ENCODE measurements at regions not wholly inside any gene's neighbourhood (a gene's known extent, or its start where the extent isn't known, plus 50 kb on each side); places are given as distances from the start of the nearest gene placed in this dataset.

- Histone ChIP-seq H3K9me3 (ENCODE audit: control insufficient read depth in 2 of 2, insufficient read depth in 1 of 2, low read depth in 1 of 2, low read length in 1 of 2) (no peaks in the 10 kb centered on the region), H3K27ac (ENCODE audit: low read depth in 2 of 2, low read length in 1 of 2) (no peak overlapping the region), H3K27me3 (ENCODE audit: control insufficient read depth in 1 of 2, insufficient read depth in 2 of 2, low read length in 2 of 2) (no peaks in the 10 kb centered on the region), H3K4me1 (ENCODE audit: control insufficient read depth in 2 of 2, insufficient read depth in 2 of 2, low read length in 1 of 2) (no peaks in the 10 kb centered on the region), H3K36me3 (ENCODE audit: control insufficient read depth in 2 of 2, insufficient read depth in 2 of 2, low read length in 1 of 2) (no peaks in the 10 kb centered on the region), H3K4me3 (ENCODE audit: low read depth in 1 of 2, low read length in 2 of 2) (no peak overlapping the region)
- WGBS, 2 donors = 67% methylated on average over 1 of the region's 1 CpG
These were observed 250.5 kb upstream of the ATP2B1 start for GRCh38 chr12:89959179-89959578.

DNA sequence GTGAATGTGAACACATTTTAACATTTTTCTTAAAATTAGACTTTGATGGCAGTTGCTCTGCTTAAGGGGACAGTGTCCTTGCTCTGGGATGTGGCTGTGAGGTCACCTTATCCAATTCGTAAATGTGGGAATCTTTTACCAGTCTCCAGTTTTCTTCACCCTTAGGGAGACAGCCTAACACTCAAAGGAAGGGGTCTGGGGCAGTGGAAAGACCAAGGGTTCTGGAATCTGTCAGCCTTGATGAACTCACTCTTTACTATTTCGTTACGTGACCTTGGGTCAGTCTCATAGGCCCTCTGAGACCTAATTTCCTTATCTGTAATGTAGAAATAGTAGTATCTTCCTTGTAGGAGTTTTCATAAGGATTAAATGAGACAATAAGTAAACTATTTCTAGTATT is 245.6 kb upstream of the ATP2B1 start:
- no peak overlapping the region for H3K4me3 ChIP-seq (ENCODE audit: low read depth in 1 of 2, low read length in 2 of 2)
- no peaks in the 10 kb centered on the region for H3K4me1 ChIP-seq (ENCODE audit: control insufficient read depth in 2 of 2, insufficient read depth in 2 of 2, low read length in 1 of 2)
- 85 to 94% methylated on average over 3 of the region's 3 CpGs for WGBS, 2 donors
- H3K36me3 ChIP-seq (ENCODE audit: control insufficient read depth in 2 of 2, insufficient read depth in 2 of 2, low read length in 1 of 2) = no peaks in the 10 kb centered on the region
- H3K9me3 ChIP-seq (ENCODE audit: control insufficient read depth in 2 of 2, insufficient read depth in 1 of 2, low read depth in 1 of 2, low read length in 1 of 2) = no peaks in the 10 kb centered on the region
- no peaks in the 10 kb centered on the region for H3K27me3 ChIP-seq (ENCODE audit: control insufficient read depth in 1 of 2, insufficient read depth in 2 of 2, low read length in 2 of 2)
- no peak overlapping the region for H3K27ac ChIP-seq (ENCODE audit: low read depth in 2 of 2, low read length in 1 of 2)

- no peaks in the 10 kb centered on the region for H3K27me3 ChIP-seq (ENCODE audit: control insufficient read depth in 1 of 2, insufficient read depth in 2 of 2, low read length in 2 of 2)
- WGBS, 2 donors = 49 to 58% methylated on average over 2 of the region's 2 CpGs
- H3K4me3 ChIP-seq (ENCODE audit: low read depth in 1 of 2, low read length in 2 of 2) = no peak overlapping the region
- H3K36me3 ChIP-seq (ENCODE audit: control insufficient read depth in 2 of 2, insufficient read depth in 2 of 2, low read length in 1 of 2) = no peaks in the 10 kb centered on the region
- H3K27ac ChIP-seq (ENCODE audit: low read depth in 2 of 2, low read length in 1 of 2) = no peak overlapping the region
- H3K9me3 ChIP-seq (ENCODE audit: control insufficient read depth in 2 of 2, insufficient read depth in 1 of 2, low read depth in 1 of 2, low read length in 1 of 2) = no peaks in the 10 kb centered on the region
- no peaks in the 10 kb centered on the region for H3K4me1 ChIP-seq (ENCODE audit: control insufficient read depth in 2 of 2, insufficient read depth in 2 of 2, low read length in 1 of 2)
These were observed 243.0 kb upstream of the ATP2B1 start for GRCh38 chr12:89951694-89952060.

GRCh38 chr12:89951050-89951693 is 242.5 kb upstream of the ATP2B1 start:
- WGBS, 2 donors = 40 to 46% methylated on average over 2 of the region's 2 CpGs

GRCh38 chr12:89950421-89950820 is 241.8 kb upstream of the ATP2B1 start:
- Histone ChIP-seq H3K4me3 (ENCODE audit: low read depth in 1 of 2, low read length in 2 of 2) (no peak overlapping the region), H3K9me3 (ENCODE audit: control insufficient read depth in 2 of 2, insufficient read depth in 1 of 2, low read depth in 1 of 2, low read length in 1 of 2) (no peaks in the 10 kb centered on the region), H3K27ac (ENCODE audit: low read depth in 2 of 2, low read length in 1 of 2) (no peak overlapping the region), H3K36me3 (ENCODE audit: control insufficient read depth in 2 of 2, insufficient read depth in 2 of 2, low read length in 1 of 2) (no peaks in the 10 kb centered on the region), H3K4me1 (ENCODE audit: control insufficient read depth in 2 of 2, insufficient read depth in 2 of 2, low read length in 1 of 2) (no peaks in the 10 kb centered on the region), H3K27me3 (ENCODE audit: control insufficient read depth in 1 of 2, insufficient read depth in 2 of 2, low read length in 2 of 2) (no peaks in the 10 kb centered on the region)
- WGBS, 2 donors = 15 to 26% methylated on average over 1 of the region's 1 CpG

More at GRCh38 chr12:89951050-89951693, 242.5 kb upstream of the ATP2B1 start:
- H3K4me3 ChIP-seq (ENCODE audit: low read depth in 1 of 2, low read length in 2 of 2) = no peak overlapping the region
- H3K9me3 ChIP-seq (ENCODE audit: control insufficient read depth in 2 of 2, insufficient read depth in 1 of 2, low read depth in 1 of 2, low read length in 1 of 2) = no peaks in the 10 kb centered on the region
- no peaks in the 10 kb centered on the region for H3K36me3 ChIP-seq (ENCODE audit: control insufficient read depth in 2 of 2, insufficient read depth in 2 of 2, low read length in 1 of 2)
- H3K27me3 ChIP-seq (ENCODE audit: control insufficient read depth in 1 of 2, insufficient read depth in 2 of 2, low read length in 2 of 2) = no peaks in the 10 kb centered on the region
- H3K27ac ChIP-seq (ENCODE audit: low read depth in 2 of 2, low read length in 1 of 2) = peak overlapping the region in 1 of 2 donors; percentile 55
- no peaks in the 10 kb centered on the region for H3K4me1 ChIP-seq (ENCODE audit: control insufficient read depth in 2 of 2, insufficient read depth in 2 of 2, low read length in 1 of 2)

DNA sequence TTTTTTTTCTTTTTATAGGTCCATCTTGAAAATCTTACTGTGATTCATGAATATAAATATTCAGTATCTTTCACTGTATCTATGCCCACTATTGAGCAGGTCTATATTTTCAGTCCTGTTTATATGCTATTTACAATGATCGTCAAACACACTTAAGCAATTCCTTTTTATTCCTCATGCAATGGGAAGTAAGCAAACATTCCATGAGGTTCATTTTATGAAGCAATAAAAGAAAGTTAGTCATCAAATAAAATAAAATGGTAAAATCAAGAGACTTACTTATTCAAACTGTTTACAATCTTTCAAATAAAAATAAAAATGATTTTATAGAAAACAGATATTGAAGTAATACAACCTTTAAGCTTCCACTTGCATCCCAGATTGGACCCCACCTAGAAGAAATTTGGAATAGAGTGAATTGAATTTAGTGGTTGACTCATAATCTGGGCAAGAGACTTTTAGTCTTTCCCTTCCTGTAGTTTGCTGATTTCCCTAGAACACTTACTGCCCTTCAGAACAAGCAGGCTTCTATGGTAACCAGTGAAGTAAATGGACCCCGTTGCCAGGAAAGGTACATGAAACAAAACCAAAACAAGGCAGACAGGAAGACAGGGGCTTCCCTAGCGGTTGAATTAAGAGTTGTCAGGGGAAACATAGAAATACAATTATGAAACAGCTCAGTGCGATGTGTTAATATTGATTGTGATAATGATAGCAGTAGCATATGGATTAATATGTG is 241.0 kb upstream of the ATP2B1 start:
- Histone ChIP-seq H3K4me1 (ENCODE audit: control insufficient read depth in 2 of 2, insufficient read depth in 2 of 2, low read length in 1 of 2) (no peaks in the 10 kb centered on the region), H3K4me3 (ENCODE audit: low read depth in 1 of 2, low read length in 2 of 2) (no peak overlapping the region), H3K36me3 (ENCODE audit: control insufficient read depth in 2 of 2, insufficient read depth in 2 of 2, low read length in 1 of 2) (no peaks in the 10 kb centered on the region), H3K27ac (ENCODE audit: low read depth in 2 of 2, low read length in 1 of 2) (no peak overlapping the region), H3K9me3 (ENCODE audit: control insufficient read depth in 2 of 2, insufficient read depth in 1 of 2, low read depth in 1 of 2, low read length in 1 of 2) (no peaks in the 10 kb centered on the region), H3K27me3 (ENCODE audit: control insufficient read depth in 1 of 2, insufficient read depth in 2 of 2, low read length in 2 of 2) (no peaks in the 10 kb centered on the region)
- 26 to 38% methylated on average over 4 of the region's 4 CpGs for WGBS, 2 donors

DNA sequence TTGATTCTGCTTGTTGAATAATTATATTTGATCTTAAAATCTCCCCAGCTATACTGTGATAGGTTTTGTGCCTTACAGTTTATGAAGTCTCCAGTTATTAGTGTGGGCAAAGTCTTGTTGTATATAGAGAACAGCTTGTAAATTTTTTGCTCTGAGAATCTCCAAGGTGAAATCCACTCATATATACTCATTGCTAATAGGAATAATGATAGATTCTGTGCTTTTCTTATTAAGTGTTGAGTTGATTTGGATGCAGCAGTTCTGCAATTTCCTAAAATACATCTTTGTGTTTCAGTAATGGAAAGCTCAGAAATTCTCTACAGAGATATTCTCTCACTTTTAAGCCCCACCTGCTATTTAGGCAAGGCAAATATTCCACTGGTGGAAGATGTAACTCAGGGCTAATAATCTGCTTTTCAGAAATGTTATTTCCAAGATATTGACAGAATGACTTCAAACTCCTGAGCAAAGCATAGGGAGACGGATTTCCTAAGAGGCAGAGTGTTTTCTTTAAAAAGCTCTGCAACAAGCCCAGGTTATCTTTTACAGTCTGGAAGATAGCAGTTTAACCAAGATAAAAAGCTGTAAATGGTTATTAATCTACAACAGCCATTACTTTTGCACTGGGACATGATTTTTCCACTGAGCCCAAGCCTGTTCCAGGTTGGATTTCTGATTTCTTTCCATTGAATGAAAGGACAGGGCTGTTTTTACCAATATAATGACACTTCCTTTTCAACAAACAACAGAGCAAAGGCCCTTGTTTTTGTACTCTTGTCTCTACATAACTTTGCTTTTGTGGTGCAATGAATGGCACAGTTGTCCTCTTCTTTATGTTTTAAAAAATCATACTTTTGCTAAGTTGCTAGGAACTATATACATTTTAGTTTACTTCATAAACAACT is 239.9 kb upstream of the ATP2B1 start:
- H3K4me1 ChIP-seq (ENCODE audit: control insufficient read depth in 2 of 2, insufficient read depth in 2 of 2, low read length in 1 of 2) = no peaks in the 10 kb centered on the region
- H3K36me3 ChIP-seq (ENCODE audit: control insufficient read depth in 2 of 2, insufficient read depth in 2 of 2, low read length in 1 of 2) = no peaks in the 10 kb centered on the region
- no peaks in the 10 kb centered on the region for H3K27me3 ChIP-seq (ENCODE audit: control insufficient read depth in 1 of 2, insufficient read depth in 2 of 2, low read length in 2 of 2)
- H3K9me3 ChIP-seq (ENCODE audit: control insufficient read depth in 2 of 2, insufficient read depth in 1 of 2, low read depth in 1 of 2, low read length in 1 of 2) = no peaks in the 10 kb centered on the region
- H3K4me3 ChIP-seq (ENCODE audit: low read depth in 1 of 2, low read length in 2 of 2) = no peak overlapping the region
- H3K27ac ChIP-seq (ENCODE audit: low read depth in 2 of 2, low read length in 1 of 2) = no peak overlapping the region
- WGBS, 2 donors = 35 to 82% methylated on average over 1 of the region's 1 CpG

GRCh38 chr12:89947437-89948270 is 239.0 kb upstream of the ATP2B1 start:
- Histone ChIP-seq H3K27ac (ENCODE audit: low read depth in 2 of 2, low read length in 1 of 2) (peak overlapping the region; percentile 11 to 77), H3K9me3 (ENCODE audit: control insufficient read depth in 2 of 2, insufficient read depth in 1 of 2, low read depth in 1 of 2, low read length in 1 of 2) (no peaks in the 10 kb centered on the region), H3K4me3 (ENCODE audit: low read depth in 1 of 2, low read length in 2 of 2) (no peak overlapping the region), H3K4me1 (ENCODE audit: control insufficient read depth in 2 of 2, insufficient read depth in 2 of 2, low read length in 1 of 2) (no peaks in the 10 kb centered on the region), H3K36me3 (ENCODE audit: control insufficient read depth in 2 of 2, insufficient read depth in 2 of 2, low read length in 1 of 2) (no peaks in the 10 kb centered on the region), H3K27me3 (ENCODE audit: control insufficient read depth in 1 of 2, insufficient read depth in 2 of 2, low read length in 2 of 2) (no peaks in the 10 kb centered on the region)
- 23 to 26% methylated on average over 5 of the region's 5 CpGs for WGBS, 2 donors

DNA sequence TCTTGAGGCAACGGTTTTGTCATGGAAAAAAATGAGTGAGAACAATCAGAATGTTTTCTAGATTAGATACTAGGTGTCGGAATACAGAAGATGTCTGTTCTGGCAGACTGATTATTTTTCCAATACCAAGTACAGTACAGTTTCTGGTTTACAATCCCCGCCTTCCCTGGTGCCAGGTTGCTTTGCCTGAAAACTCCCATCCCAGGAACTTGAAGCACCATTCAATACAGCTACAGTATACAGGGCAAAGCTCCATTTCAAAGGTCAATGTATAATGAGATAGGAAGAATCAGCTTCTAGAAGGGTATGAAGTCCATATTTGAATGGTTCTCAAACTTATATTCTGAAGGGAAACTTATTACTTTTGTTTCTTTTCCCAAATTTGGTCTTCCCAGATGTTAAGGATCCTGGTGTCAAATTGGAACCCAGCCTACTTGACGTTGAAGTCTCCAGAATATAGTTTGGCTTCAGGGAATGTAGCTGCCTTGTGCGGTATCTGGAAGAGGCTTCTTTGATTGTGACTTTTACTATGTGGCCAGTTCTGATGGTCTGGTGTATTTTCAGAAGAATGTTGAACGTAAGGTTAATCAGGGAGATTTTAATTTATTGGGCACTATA is 238.0 kb upstream of the ATP2B1 start:
- WGBS, 2 donors = 73 to 87% methylated on average over 6 of the region's 6 CpGs
- Histone ChIP-seq H3K27ac (ENCODE audit: low read depth in 2 of 2, low read length in 1 of 2) (no peak overlapping the region), H3K4me1 (ENCODE audit: control insufficient read depth in 2 of 2, insufficient read depth in 2 of 2, low read length in 1 of 2) (no peaks in the 10 kb centered on the region)

More for the DNA sequence above, 238.0 kb upstream of the ATP2B1 start:
- Histone ChIP-seq H3K27me3 (ENCODE audit: control insufficient read depth in 1 of 2, insufficient read depth in 2 of 2, low read length in 2 of 2) (no peaks in the 10 kb centered on the region), H3K9me3 (ENCODE audit: control insufficient read depth in 2 of 2, insufficient read depth in 1 of 2, low read depth in 1 of 2, low read length in 1 of 2) (no peaks in the 10 kb centered on the region), H3K36me3 (ENCODE audit: control insufficient read depth in 2 of 2, insufficient read depth in 2 of 2, low read length in 1 of 2) (no peaks in the 10 kb centered on the region), H3K4me3 (ENCODE audit: low read depth in 1 of 2, low read length in 2 of 2) (no peak overlapping the region)
